SKM-1 treated with dmso at 0.1 percent for 144 hours (cell line): ENCODE measurements at regions not wholly inside any gene's neighbourhood (a gene's known extent, or its start where the extent isn't known, plus 50 kb on each side); places are given as distances from the start of the nearest gene placed in this dataset.

Source experiments
- DNase-seq: peaks from one replicate; lab custom pipeline; 2025; ENCODE audit not compliant: unreplicated experiment; lab: John Stamatoyannopoulos, UW

DNA sequence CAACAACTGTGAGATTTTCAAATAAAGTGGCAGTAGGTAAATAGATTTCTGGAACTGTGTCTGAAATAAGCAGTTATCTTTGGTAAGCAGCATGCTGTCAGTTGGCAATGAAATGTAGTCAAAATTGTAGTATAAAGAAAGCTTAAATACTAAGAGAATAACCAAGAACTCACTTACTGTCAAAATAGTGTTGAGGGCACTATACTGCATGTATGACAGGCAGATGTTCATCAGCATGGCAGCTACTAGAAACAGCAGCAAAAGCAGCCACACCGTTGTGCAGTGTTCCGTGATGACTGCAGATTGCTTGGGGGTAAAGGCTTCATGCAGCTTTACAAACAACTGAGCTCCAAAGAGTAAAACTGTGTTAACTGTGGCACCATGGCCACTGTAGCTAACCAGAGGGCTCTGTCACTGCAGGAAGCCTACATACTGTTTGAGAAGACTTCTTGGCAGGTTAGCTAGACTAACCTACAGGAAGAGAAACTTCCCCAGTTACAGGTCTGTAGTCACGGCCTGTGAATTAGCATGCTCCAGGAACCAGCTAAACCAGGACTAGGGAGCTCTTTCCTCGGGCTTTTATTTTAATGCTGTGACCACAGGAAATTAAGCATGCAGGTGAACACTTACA lies 459.7 kb downstream of the TBL1XR1 start:
- DNase-seq, result no peak

DNA sequence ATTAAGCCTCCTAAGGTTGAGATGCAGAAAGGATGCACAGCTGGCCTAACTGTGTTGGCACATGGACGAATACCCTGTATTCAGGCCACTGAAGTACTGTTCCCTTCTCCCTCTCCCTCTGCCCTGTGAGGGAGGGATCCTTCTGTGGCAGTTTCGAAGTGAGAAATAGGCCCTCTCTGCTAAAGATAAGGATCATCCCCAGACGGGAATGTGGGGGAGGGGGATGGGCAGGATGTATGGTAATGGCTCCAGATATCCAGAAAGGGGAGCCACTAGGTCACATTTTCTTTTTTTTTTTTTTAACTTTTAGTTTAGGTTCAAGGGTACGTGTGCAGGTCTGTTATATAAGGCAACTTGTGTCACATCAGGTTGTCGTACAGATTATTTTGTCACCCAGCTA lies 463.1 kb downstream of the TBL1XR1 start:
- no peak for DNase-seq

DNA sequence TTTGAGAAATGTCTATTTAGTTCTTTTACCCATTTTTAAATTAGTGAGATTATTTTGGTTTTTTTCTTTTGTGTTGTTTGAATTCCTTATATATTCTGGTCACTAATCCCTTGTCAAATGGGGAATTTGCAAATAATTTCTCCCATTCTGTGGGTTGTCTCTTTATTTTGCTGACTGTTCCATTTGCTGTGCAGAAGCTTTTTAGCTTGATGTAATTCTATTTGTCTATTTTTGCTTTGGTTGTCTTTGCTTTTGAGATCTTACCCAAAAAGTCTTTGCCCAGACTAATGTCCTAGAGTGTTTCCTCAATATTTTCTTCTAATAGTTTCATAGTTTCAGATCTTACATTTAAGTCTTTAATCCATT lies 472.9 kb downstream of the TBL1XR1 start:
- DNase-seq, result no peak

DNA sequence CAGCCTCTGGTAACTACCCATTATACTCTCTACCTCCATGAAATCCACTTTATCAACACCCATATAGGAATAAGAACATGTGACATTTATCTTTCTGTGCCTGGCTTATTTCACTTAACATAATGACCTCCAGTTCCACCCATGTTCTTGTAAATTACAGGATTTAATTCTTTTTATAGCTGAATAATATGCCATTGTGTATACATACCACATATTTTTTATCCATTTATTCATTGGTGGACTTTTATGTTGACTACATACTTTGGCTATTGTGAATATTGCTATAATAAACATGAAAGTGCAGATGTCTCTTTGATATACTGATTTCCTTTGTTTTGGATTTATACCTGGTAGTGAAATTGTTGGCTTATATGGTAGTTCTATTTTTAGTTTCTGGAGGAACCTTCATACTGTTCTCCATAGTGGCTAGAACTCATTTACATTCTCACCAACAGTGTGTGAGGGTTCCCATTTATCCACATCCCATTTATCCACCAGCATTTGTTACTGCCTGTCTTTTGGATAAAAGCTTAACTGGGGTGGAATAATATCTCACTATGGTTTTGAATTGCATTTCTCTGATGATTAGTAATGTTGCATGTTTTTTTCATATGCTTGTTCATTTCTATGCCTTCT lies 473.4 kb downstream of the TBL1XR1 start:
- no peak for DNase-seq

DNA sequence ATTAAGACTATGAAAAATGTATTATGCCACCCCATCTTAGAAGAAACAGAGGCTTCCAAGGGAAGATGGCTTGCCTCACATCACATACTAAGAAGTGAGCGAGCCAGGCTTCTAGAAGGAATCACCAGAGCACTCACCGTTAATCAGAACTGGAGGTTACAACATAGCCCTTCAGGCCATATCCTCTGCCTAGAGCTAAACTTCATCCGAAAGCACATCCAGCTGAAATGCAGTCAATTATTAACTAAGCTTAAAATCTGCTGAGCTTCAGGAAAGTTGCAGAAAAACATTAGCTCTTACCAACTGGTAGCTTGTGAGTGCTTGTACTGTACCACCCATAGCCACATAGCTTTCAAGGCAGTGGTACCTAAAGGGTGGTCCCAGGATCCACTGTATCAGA lies 483.2 kb downstream of the TBL1XR1 start:
- DNase-seq, result no peak

DNA sequence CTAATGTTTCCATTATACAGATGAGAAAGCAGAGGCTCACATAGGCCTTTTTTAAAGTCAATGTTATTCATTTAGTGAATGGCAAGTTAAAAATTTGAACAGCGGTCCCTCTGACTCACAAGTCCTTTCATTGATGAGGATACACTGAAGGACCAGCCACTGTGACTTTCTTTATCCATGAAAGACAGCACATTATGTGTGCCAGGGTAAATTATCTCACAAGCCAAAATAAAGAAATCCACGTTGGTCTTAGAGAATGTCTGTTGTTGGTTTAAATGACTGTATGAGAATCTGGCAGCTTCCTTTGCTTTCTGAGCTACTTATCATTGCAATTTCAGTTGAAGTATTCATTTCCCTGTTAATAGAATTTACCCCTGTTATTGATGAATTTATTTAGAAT lies 485.1 kb downstream of the TBL1XR1 start:
- DNase-seq, result no peak

DNA sequence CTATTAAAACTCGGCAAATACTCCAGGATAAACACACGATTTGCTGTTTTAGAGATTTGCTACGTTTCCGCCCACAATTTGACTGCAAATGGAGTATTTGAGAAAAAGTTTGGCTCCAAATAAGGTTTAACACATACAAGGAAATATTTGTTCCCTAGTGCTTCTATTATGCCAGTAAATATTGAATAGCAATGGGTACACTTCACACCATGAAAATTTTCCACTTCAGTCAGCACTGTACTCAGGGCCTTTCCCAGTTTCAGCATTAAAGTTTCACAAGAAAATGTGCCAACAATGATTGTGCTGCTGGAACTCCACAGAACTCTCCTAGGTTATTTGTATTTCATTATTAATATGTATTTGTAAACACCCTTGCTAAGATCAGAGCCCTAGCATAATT lies 498.0 kb downstream of the TBL1XR1 start:
- DNase-seq, result no peak

DNA sequence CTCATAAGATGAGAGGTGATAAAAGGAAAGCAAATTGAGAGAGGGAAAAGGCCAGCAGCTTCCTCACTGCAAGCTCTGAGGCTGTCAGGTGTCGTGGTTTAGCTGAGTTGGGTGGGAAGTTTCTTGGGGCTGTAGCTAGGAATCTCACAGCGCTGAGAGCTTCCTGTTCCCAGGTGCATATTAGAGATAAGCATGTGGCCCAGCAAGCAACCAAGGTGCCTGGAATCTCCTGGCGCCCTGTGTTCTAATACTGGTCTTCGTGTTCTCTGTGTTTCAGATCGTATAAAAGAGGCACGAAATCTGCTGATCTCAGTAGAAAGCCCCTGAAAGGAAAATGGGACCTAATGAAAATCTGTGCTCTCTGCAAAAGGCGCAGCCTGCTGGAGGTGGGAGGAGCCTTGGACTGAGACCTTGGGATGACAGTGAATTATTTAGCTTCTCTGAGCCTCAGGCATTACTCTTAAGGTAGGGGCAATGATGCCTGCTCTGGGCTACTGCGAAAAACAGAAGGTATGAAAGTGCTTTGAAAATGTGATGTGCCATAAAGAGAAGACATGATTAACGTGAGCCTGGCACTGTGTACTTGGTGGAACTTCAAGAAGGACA lies 499.9 kb downstream of the TBL1XR1 start:
- DNase-seq, result no peak

DNA sequence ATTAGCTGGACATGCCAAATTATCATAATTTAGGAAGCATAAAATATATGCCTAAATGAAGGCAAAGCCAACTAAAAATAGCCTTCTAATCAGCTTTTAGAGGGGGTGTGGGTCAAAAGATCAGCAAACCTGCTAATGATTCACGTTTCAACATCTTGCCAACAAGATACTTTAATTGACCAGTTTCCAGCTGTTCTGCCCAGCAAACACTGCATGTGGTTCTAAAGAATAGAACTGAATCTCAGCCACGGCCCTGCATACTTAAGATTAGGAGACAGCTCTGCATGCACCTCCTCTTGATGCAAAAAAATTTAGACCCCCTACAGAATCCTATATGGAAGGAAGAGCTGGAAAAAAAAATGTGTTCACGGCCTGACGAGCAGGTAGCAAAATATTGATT lies 500.5 kb downstream of the TBL1XR1 start:
- no peak for DNase-seq

DNA sequence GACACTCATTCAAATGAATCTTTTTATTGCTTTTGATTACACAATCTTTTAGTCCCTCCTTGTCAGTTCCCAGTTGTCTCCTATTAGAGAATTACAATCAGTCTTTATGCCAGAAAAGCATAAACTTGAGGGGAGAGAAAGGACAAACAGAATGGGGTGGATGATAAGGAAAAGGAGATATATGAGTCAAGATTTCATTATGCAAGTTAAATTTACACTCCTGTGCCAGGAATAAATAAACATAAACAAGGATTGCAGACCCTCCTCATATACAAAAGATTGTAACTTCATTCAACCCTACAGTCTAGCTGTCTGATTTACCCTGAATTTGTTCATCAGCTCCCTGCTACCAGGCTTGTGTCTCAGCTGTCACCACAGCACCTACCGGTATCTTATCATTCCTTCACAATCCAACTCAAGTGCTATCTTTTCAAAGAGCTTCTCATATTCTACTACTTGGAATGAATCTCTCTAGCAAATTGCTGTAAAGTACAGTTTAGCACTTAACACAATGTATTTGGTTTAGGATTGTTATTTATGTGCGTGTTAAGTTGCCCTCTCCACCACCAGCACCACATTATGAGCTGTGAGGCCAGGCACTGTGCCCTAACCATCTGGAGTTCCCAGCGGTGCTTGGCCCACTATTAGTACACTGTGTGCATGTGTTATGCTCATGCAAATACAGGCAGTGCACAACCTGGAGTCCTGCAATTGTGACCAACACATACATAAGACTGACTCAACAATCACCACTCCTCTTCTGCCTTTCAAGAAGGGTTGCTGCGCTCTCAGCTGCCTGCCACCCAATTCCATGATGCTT lies 504.1 kb downstream of the TBL1XR1 start:
- DNase-seq, result no peak

DNA sequence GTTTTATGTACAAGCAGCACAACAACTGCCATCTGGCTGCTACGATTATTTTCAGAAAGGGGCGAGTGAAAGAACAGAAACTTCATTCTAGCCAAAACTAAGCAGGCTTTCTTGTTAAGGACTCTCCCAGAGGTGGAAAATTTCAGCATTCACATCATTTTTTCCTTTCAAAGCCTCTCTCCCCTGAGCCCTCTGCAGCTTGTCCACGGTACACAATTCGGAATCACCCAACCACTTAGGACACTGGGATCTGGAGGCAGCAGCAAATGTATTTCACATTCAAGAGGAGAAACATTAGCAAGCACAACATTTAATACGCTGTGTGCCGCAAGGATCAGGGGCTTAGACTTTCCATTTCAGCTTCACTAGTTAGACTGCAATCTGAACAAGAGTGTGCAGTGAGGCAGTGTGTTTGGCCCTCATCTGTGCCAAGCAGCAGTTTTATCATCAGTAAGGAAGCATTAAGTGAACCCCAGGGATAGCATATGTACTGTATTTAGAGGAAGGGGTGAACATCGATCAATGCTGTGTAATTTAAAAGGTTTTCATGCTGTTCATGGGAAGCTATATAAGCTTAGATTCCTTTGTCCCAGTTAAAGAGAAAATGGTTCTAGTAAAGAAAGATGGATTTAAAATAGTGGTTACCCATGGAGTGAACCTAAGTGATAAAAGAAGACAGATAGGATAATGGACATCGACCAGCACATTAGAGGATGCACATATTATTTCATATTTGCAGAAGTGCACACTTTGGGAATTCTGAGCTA lies 504.9 kb downstream of the TBL1XR1 start:
- DNase-seq, result no peak

DNA sequence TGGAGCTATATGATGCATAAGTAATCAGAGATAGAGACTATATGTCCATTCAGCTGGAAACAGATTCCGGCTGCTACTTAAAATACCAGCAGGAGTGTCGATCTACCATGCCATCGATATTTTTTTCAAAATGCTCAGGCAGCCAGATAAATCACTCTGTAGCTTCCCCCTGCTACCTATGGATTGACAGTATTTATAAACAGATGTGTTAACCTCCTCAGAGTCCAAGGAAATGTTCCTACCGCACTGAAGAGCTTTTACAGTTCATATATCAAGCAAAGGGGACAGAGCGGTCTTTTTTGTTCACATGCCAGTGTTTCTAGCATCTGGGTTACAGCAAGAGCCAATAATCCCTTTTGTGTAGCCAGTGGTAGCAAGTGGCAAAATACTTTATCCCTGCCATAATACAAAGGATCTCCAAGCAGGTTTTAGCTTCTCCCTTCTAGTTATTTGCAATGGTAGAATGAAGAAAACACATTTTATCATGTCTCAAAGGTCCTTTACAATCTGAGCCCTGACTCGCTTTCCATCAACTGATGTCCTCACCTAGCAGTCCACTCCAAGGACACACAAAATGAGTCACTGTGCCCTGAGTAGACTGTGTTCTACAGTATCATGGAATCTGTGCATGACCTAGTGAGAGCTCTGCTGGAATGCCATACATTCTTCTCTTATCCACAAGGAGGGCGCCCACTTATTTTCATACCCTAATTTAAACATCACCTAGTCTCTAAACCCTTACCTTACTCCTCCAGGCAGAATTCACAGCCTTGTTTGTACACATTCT lies 507.0 kb downstream of the TBL1XR1 start:
- DNase-seq, result no peak

DNA sequence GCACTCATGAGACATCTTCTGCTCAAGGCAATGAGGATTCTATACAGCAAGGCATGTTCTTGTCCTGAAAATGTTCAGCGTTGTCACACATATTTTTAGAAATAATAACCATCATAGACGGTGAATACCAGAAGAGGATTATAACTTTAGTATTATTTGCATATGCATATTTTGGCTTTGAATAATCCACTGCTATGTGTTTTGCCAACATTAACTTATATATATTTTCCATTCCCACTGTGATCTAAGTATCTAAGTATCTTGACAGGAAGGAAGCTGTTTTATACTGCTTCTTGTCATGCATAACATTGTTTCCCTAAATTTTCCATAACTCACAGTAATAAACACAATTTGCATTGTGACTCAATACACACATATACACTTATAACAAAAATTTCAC lies 509.5 kb downstream of the TBL1XR1 start:
- DNase-seq, result no peak

DNA sequence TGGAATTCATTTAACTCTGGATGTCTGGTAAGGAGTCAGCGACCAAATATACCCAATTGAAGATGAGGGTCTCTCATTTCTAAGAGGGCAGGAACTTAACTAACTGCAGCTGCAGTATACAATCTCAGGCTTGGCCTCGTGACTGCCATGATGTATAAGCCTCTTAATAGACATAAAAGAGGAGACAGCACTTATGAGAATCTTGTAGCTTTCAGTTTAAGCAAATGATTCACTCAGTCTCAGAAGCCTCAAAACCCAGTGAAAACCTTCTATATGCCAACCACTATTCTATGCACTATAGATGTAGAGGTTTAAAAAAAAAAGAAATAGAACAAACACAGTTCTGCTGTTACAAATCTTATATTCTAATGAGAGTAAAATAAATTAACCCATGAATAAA lies 513.9 kb downstream of the TBL1XR1 start:
- no peak for DNase-seq

DNA sequence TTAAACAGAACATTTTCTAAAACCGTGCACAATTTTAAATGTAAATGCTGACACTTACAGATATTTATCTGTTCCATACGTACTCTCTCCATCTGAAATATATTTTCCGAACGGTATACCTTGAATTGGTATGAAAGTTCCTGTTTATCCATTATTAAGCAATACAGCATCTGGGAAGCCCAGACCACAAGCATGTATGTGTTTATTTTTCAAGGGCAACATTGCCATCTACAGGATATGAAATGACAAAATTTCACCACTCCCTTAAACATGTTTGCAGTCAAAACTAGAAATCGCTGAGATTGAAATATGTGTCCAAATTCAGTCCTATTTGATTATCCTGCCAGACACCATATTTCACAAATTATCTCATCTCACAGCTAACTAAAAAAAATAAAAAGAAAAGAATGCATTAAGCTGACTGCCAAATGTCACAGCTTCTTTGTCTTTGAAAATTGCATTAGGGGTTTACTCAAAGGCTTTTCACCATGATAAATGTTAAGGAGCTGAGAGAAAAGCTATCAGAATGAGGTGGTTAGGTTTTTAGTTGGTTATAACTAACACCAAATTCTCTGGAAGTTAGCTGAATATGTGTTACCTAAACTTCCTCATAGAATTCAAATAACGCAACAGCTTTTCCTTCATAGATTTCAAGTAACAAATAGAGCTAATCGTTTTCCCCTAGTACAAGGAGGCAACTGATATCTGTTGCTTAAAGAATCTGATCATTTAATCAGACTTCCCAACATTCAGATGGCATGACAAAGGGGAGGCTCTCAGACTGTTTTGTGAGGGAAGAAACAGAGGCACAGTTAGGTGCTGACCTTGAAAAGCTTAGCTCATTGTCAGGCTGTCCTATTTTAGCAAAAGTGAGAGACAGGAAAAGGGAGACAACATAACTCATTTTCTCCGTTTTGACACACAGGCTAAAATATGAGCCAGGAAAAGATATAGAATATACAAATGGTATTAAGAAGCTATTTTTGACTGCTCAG lies 533.1 kb downstream of the TBL1XR1 start:
- DNase-seq, result no peak

DNA sequence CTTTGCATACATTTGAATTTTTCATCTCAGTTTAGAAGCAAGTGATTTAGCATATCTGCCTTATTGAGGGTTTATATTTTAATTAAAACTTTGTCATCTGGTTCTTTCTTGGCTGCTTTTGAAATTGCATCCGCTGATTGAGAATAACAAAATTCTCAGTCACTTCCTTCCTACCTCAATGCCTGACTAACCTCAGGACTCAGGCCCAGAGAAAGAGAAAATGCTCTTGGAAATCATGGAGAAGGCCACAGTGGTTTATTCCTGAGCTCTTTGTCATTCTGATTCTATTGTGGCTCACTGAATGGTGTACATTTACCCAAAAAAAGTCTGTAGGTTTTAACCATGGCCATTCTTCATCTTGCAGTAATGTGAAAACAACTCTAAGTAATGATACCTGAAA lies 533.9 kb downstream of the TBL1XR1 start:
- DNase-seq, result no peak

DNA sequence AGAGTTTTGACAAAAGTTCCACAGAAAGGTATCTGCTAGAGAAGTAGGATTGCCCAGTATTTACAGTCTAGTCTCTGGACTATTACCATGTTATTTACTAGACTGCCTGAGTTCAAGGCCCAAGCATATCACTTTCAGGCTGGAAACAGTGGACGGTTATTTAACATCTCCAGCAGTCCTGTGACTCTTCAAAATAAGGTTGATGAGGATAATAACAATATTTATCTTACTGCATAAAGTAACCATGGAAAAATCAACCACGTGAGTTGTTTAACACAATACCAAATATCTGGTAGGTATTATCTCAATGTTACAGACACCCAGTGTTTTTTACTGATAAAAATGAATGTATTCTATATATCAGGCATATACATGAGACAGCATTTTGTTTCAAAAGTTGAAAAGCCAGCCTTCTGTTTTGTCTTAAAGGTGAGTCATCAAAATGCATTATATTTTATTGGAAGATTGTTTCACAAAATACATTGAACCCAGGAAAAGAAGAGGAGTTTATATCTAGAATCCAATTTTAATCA lies 535.8 kb downstream of the TBL1XR1 start:
- DNase-seq, result no peak

DNA sequence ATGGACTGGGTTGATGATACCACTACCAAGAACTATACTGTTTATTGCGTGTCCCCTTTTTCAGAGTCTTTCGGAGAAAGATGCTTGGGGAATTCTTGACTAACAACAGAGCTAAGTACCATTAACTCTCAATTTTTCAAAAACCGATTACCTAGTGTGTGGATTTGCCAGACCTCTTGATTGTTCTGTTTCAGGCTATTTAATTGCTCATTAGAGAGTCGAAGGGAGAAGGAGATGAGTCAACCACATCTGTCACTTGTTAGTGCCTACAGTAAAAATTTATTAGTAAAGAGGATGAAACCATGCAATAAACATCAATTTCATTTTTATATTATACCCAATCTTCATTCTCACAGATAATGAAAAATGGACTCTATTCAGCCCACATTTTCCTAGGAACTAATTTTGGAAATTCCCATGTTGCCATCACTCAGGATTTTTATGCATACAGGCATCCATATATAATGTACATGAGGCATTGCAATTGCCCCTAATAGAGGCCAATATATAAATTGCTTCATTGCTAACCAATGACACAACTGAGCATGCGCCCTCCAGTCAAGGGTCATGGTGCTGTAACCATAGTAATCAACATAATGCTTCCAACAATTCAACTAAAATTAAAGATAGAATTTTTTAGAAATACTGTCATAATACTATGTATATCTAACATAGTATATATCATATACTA lies 541.7 kb downstream of the TBL1XR1 start:
- no peak for DNase-seq
